ENCODE measurements at regions not wholly inside any gene's neighbourhood (a gene's known extent, or its start where the extent isn't known, plus 50 kb on each side); places are given as distances from the start of the nearest gene placed in this dataset.

GRCh38 chr4:56743550-56743949 lies 62.5 kb upstream of the HOPX start:
- Histone ChIP-seq H3K4me2 (ENCODE audit: low read depth, low read length, poor library complexity, severe bottlenecking) (no peak overlapping the region), H3K9me3 (ENCODE audit: insufficient read depth, low read depth, low read length) (no peaks in the 10 kb centered on the region), H3K79me2 (ENCODE audit: insufficient read depth, low read length) (no peaks in the 10 kb centered on the region), H3K27me3 (ENCODE audit: insufficient read depth, low read length, poor library complexity, severe bottlenecking) (no peaks in the 10 kb centered on the region), H3K36me3 (ENCODE audit: insufficient read depth, low read length) (no peaks in the 10 kb centered on the region), H3F3A (ENCODE audit: low read depth) (no peaks in the 10 kb centered on the region), H2AFZ (ENCODE audit: low read length) (0 out of 2 replicates have a peak overlapping the region, but pooled peaks have one; percentile 20), H3K9me2 (replicated peaks; ENCODE audit: low read depth, low read length) (no peaks in the 10 kb centered on the region), H3K4me3 (ENCODE audit: low read length, poor library complexity, severe bottlenecking) (no peak overlapping the region), H3K9ac (ENCODE audit: low read depth, low read length, poor library complexity, severe bottlenecking) (no peak overlapping the region), H3K4me1 (ENCODE audit: insufficient read depth, low read length, poor library complexity, severe bottlenecking) (peaks cover 12% of the 10 kb centered on the region), H4K20me1 (ENCODE audit: insufficient read depth, low read length, poor library complexity, severe bottlenecking) (no peaks in the 10 kb centered on the region)
- TF ChIP-seq EZH2phosphoT487 (IDR thresholded peaks at IDR 0.05; ENCODE audit: borderline replicate concordance) (no peak), CTCF (conservative IDR thresholded peaks at IDR 0.05; ENCODE audit: low read length) (no peak)

DNA sequence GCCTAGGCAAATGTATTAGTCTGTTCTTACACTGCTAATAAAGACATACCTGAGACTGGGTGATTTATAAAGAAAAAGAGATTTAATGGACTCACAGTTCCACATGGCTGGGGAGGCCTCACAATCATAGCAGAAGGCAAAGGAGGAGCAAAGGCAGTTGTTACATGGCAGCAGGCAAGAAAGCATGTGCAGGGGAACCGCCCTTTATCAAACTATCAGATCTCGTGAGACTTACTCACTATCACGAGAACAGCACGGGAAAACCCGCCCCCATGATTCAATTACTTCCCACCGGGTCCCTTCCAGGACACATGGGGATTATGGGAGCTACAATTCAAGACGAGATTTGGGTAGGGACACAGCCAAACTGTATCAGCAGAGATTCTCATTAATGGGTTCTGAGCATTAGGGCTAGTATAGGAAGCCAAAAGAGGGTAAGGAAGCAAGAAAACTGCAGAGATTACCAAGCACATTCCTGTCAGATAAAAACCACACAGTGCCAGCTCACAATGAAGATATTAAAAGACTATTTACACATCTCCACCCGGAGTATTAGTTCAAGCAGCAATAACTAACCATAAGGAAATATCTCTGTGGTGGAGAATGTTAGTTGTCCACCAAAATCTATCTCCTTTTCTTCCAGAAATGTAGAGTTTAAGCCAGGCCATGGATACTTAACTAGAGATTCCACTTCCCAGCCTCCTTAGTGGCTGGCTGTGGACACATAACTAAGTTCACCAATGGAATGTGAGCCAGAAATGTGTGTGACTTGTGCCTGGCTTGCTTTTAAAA lies 61.2 kb upstream of the HOPX start:
- Histone ChIP-seq H3K36me3 (ENCODE audit: insufficient read depth, low read length) (no peaks in the 10 kb centered on the region), H2AFZ (ENCODE audit: low read length) (0 out of 2 replicates have a peak overlapping the region, but pooled peaks have one; percentile 57), H3K79me2 (ENCODE audit: insufficient read depth, low read length) (no peaks in the 10 kb centered on the region), H3K4me1 (ENCODE audit: insufficient read depth, low read length, poor library complexity, severe bottlenecking) (peaks cover 12% of the 10 kb centered on the region), H3K4me3 (ENCODE audit: low read length, poor library complexity, severe bottlenecking) (no peak overlapping the region), H4K20me1 (ENCODE audit: insufficient read depth, low read length, poor library complexity, severe bottlenecking) (no peaks in the 10 kb centered on the region), H3K9me3 (ENCODE audit: insufficient read depth, low read depth, low read length) (no peaks in the 10 kb centered on the region), H3F3A (ENCODE audit: low read depth) (no peaks in the 10 kb centered on the region), H3K27me3 (ENCODE audit: insufficient read depth, low read length, poor library complexity, severe bottlenecking) (no peaks in the 10 kb centered on the region), H3K9ac (ENCODE audit: low read depth, low read length, poor library complexity, severe bottlenecking) (no peak overlapping the region), H3K4me2 (ENCODE audit: low read depth, low read length, poor library complexity, severe bottlenecking) (no peak overlapping the region), H3K9me2 (replicated peaks; ENCODE audit: low read depth, low read length) (no peaks in the 10 kb centered on the region)
- TF ChIP-seq EZH2phosphoT487 (IDR thresholded peaks at IDR 0.05; ENCODE audit: borderline replicate concordance): no peak
- TF ChIP-seq CTCF (conservative IDR thresholded peaks at IDR 0.05; ENCODE audit: low read length): no peak

- Histone ChIP-seq H3K9me3 (ENCODE audit: insufficient read depth, low read depth, low read length) (no peaks in the 10 kb centered on the region), H2AFZ (ENCODE audit: low read length) (no peak overlapping the region), H3K36me3 (ENCODE audit: insufficient read depth, low read length) (no peaks in the 10 kb centered on the region), H3K27me3 (ENCODE audit: insufficient read depth, low read length, poor library complexity, severe bottlenecking) (no peaks in the 10 kb centered on the region), H3K4me1 (ENCODE audit: insufficient read depth, low read length, poor library complexity, severe bottlenecking) (peaks cover 12% of the 10 kb centered on the region), H3K9ac (ENCODE audit: low read depth, low read length, poor library complexity, severe bottlenecking) (no peak overlapping the region), H3K9me2 (replicated peaks; ENCODE audit: low read depth, low read length) (no peaks in the 10 kb centered on the region), H3K4me2 (ENCODE audit: low read depth, low read length, poor library complexity, severe bottlenecking) (no peak overlapping the region), H3K79me2 (ENCODE audit: insufficient read depth, low read length) (no peaks in the 10 kb centered on the region), H4K20me1 (ENCODE audit: insufficient read depth, low read length, poor library complexity, severe bottlenecking) (no peaks in the 10 kb centered on the region), H3F3A (ENCODE audit: low read depth) (no peaks in the 10 kb centered on the region), H3K4me3 (ENCODE audit: low read length, poor library complexity, severe bottlenecking) (no peak overlapping the region)
- TF ChIP-seq CTCF (conservative IDR thresholded peaks at IDR 0.05; ENCODE audit: low read length): no peak
- no peak for TF ChIP-seq EZH2phosphoT487 (IDR thresholded peaks at IDR 0.05; ENCODE audit: borderline replicate concordance)
Measured at GRCh38 chr4:56741595-56741994, 60.5 kb upstream of the HOPX start.
